Neutrophil (primary cell): ENCODE measurements at regions not wholly inside any gene's neighbourhood (a gene's known extent, or its start where the extent isn't known, plus 50 kb on each side); places are given as distances from the start of the nearest gene placed in this dataset.

Source experiments
- H3K27ac ChIP-seq: fragments of 200-600 bp; sonication (generic); 2 replicates; pipeline ENCODE4 v1.5.1; 2016; ENCODE audit warnings: mild to moderate bottlenecking, moderate library complexity
- H3K27me3 ChIP-seq: fragments of 200-600 bp; sonication (generic); 2 replicates; pipeline ENCODE4 v1.6.0; 2016; ENCODE audit warnings: mild to moderate bottlenecking
- H3K36me3 ChIP-seq: fragments of 200-600 bp; sonication (generic); 2 replicates; pipeline ENCODE4 v1.5.1; 2017
- H3K4me1 ChIP-seq, 2 experiments: fragments of 200-600 bp in 1 of 2; sonication (generic) in 1 of 2; 1 replicate in 1 of 2; 2 replicates in 1 of 2; pipeline versions ENCODE4 v1.5.1 to v1.6.1; 2013 to 2016; ENCODE audit warnings: low read depth in 1 of 2, low read length in 1 of 2, mild to moderate bottlenecking in 1 of 2, moderate library complexity in 1 of 2; ENCODE audit not compliant: control insufficient read depth in 1 of 2, insufficient read depth in 1 of 2
- H3K4me3 ChIP-seq, 2 experiments: fragments of 200-600 bp in 1 of 2; sonication (generic) in 1 of 2; 1 replicate in 1 of 2; 2 replicates in 1 of 2; pipeline ENCODE4 v1.5.1; 2013 to 2016; ENCODE audit warnings: low read depth in 1 of 2, low read length in 1 of 2, mild to moderate bottlenecking in 1 of 2, moderate library complexity in 1 of 2
- H3K9me3 ChIP-seq: fragments of 200-600 bp; sonication (generic); 2 replicates; pipeline ENCODE4 v1.5.1; 2016
- TF ChIP-seq, protein P1 (sequence below): fragments of 200-600 bp; sonication (generic); IDR thresholded peaks from 2 replicates; pipeline ENCODE4 v1.5.1; 2016; ENCODE audit warnings: antibody characterized with exemption

DNA sequence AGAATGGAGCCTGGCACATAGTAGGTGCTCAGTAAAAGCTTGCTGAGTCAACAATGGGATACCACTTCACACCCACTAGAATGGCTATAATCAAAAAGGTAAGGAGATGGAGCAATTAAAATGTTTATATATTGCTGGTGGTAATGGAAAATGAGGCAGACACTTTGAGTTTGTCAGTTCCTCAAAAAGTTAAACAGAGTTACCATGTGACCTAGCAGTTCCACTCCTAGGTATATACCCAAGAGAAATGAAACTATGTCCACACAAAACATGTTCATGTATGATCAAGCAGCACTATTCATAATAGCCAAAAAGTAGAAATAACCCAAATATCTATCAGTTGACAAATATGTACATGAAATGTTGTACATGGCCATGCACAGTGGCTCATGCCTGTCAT lies 74.8 kb upstream of the ECE1 start:
- Histone ChIP-seq H3K4me3 (no peak overlapping the region), H3K27me3 (peaks cover 3% of the 10 kb centered on the region), H3K9me3 (no peaks in the 10 kb centered on the region), H3K36me3 (no peaks in the 10 kb centered on the region), H3K27ac (no peak overlapping the region), H3K4me1 (no peaks in the 10 kb centered on the region)
- TF ChIP-seq, protein P1, sequence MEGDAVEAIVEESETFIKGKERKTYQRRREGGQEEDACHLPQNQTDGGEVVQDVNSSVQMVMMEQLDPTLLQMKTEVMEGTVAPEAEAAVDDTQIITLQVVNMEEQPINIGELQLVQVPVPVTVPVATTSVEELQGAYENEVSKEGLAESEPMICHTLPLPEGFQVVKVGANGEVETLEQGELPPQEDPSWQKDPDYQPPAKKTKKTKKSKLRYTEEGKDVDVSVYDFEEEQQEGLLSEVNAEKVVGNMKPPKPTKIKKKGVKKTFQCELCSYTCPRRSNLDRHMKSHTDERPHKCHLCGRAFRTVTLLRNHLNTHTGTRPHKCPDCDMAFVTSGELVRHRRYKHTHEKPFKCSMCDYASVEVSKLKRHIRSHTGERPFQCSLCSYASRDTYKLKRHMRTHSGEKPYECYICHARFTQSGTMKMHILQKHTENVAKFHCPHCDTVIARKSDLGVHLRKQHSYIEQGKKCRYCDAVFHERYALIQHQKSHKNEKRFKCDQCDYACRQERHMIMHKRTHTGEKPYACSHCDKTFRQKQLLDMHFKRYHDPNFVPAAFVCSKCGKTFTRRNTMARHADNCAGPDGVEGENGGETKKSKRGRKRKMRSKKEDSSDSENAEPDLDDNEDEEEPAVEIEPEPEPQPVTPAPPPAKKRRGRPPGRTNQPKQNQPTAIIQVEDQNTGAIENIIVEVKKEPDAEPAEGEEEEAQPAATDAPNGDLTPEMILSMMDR = no peak

DNA sequence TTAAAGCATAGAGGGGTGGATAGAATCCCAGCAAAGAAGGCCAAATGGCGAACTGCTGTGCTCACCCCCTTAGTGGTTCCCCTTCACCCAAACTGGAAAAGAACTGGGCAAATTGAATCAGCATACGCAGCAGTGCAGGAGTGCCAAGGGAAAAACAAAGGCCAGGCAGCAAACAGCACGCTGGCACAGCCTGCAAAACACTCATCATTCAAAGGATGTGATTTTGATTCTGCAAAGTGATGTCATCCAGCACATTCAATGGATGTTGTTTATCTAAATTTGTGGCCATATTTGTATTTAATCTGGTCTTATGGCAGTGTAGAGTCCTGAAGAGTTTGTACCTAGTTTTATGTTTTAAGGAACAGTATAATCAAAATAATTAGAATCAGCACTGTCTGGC lies 71.8 kb upstream of the ECE1 start:
- Histone ChIP-seq H3K4me1 (no peaks in the 10 kb centered on the region), H3K36me3 (no peaks in the 10 kb centered on the region), H3K27me3 (peaks cover 3% of the 10 kb centered on the region), H3K9me3 (no peaks in the 10 kb centered on the region), H3K27ac (no peak overlapping the region), H3K4me3 (no peak overlapping the region)
- TF ChIP-seq, protein P1 = no peak

DNA sequence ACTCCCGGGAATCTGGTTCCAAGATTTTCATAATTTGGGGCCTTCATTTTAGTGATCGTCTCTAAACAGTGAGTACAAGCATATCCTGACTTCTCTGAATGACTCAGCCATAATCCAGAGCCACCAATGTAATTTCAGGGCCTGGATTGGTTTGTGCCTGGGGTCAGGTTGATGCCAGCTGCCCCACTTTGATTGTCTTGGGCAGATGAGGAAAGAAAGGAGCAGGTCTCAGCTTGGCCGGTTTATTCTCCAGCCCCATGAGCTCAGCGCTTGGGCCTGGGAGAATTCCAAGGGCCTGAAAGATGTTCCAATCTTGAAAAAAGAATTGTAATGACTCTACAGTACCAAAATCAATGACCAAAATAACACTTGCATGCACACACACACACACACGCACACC lies 71.2 kb upstream of the ECE1 start:
- peaks cover 3% of the 10 kb centered on the region for H3K27me3 ChIP-seq
- no peaks in the 10 kb centered on the region for H3K36me3 ChIP-seq
- no peak overlapping the region for H3K27ac ChIP-seq
- no peak overlapping the region for H3K4me3 ChIP-seq
- TF ChIP-seq, protein P1 = no peak
- H3K9me3 ChIP-seq = no peaks in the 10 kb centered on the region
- H3K4me1 ChIP-seq = no peaks in the 10 kb centered on the region

DNA sequence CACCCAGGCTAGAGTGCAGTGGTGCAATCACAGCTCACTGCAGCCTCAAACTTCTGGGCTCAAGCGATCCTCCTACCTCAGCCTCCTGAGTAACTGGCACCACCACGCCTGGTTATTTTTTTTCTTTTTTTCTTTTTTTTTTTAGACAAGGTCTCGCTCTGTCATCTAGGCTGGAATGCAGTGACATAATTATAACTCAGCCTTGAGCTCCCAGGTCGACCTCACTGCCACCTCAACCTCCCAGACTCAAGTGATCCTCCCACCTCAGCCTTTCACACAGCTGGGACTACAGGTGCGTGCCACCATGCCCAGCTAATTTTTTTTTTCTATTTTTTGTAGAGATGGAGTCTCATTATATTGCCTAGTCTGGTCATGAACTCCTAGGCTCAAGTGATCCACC lies 66.9 kb upstream of the ECE1 start:
- H3K9me3 ChIP-seq = no peaks in the 10 kb centered on the region
- no peak overlapping the region for H3K27ac ChIP-seq
- no peaks in the 10 kb centered on the region for H3K4me1 ChIP-seq
- peaks cover 7% of the 10 kb centered on the region for H3K27me3 ChIP-seq
- TF ChIP-seq, protein P1 = no peak
- no peaks in the 10 kb centered on the region for H3K36me3 ChIP-seq
- H3K4me3 ChIP-seq = no peak overlapping the region

DNA sequence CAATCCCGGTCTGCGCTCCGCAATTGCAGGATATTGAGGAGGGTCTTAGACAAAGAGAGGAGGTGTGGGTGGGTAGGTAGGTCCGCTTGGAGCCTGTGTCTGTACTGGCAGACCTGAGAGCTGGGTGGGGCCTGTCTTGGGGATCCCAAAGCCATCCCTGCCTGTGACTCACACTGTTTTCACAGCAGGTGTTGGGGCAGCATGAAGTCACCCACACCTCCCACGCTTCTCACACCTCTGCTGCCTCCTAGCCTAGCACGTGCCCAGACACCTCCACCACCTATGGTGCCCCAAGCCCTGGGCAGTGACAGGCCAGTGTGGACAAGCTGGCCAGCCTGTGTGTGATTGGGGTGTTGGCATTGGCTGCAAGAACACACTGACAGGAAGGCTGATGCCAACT lies 65.7 kb upstream of the ECE1 start:
- Histone ChIP-seq H3K4me1 (no peaks in the 10 kb centered on the region), H3K9me3 (no peaks in the 10 kb centered on the region), H3K4me3 (no peak overlapping the region), H3K27me3 (peaks cover 11% of the 10 kb centered on the region), H3K27ac (no peak overlapping the region), H3K36me3 (no peaks in the 10 kb centered on the region)
- TF ChIP-seq, protein P1 = no peak

DNA sequence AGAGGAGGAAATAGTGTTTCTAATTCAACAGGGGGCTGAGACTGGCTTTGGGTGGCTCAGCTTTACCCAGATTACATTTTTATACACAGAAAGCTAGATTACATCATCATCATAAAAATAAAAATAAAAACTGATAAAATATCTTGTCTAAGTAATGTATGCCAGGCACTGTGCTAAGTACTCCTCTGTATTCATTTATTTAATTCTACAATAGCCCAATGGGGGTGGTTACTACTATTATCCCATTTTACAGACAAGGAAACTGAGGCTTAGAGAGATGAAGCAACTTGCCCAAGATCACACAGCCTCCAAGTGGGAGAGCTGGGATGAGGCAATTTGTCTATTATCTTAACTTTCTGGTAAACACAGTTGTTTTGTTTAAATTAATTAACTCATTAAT lies 62.3 kb upstream of the ECE1 start:
- H3K4me3 ChIP-seq = no peak overlapping the region
- H3K27me3 ChIP-seq = peaks cover 45% of the 10 kb centered on the region
- H3K36me3 ChIP-seq = no peaks in the 10 kb centered on the region
- TF ChIP-seq, protein P1 = no peak
- H3K9me3 ChIP-seq = no peaks in the 10 kb centered on the region
- no peaks in the 10 kb centered on the region for H3K4me1 ChIP-seq
- no peak overlapping the region for H3K27ac ChIP-seq
